Iris pigment epithelial cell (primary cell): ENCODE measurements at regions not wholly inside any gene's neighbourhood (a gene's known extent, or its start where the extent isn't known, plus 50 kb on each side); places are given as distances from the start of the nearest gene placed in this dataset.

Experiments
- DNase-seq: peaks from one replicate; pipeline ENCODE4 v3.0.0-alpha.2; 2011; ENCODE audit warnings: low read depth

GRCh38 chr2:81196933-81197628 lies 892.5 kb upstream of the LRRTM1 start:
- DNase-seq: no peak

- DNase-seq: no peak
These were observed 891.9 kb upstream of the LRRTM1 start for GRCh38 chr2:81196383-81196851.

GRCh38 chr2:81195774-81196382 lies 891.3 kb upstream of the LRRTM1 start:
- no peak for DNase-seq

GRCh38 chr2:81195017-81195773 lies 890.6 kb upstream of the LRRTM1 start:
- no peak for DNase-seq

GRCh38 chr2:81194581-81194980 lies 890.0 kb upstream of the LRRTM1 start:
- no peak for DNase-seq

- DNase-seq: no peak
These were observed 889.6 kb upstream of the LRRTM1 start for GRCh38 chr2:81194176-81194575.

- no peak for DNase-seq
These were observed 877.3 kb upstream of the LRRTM1 start for GRCh38 chr2:81181845-81182244.

GRCh38 chr2:81171447-81171846 lies 866.9 kb upstream of the LRRTM1 start:
- DNase-seq: no peak

- DNase-seq: no peak
These were observed 859.0 kb upstream of the LRRTM1 start for GRCh38 chr2:81163583-81163982.

- no peak for DNase-seq
These were observed 854.0 kb upstream of the LRRTM1 start for GRCh38 chr2:81158505-81158904.

GRCh38 chr2:81148323-81148722 lies 843.8 kb upstream of the LRRTM1 start:
- DNase-seq: no peak

GRCh38 chr2:81136296-81136695 lies 831.7 kb upstream of the LRRTM1 start:
- no peak for DNase-seq

GRCh38 chr2:81097361-81097760 lies 792.8 kb upstream of the LRRTM1 start:
- DNase-seq: no peak

- no peak for DNase-seq
These were observed 788.5 kb upstream of the LRRTM1 start for GRCh38 chr2:81093031-81093430.

GRCh38 chr2:81087646-81088045 lies 783.1 kb upstream of the LRRTM1 start:
- no peak for DNase-seq

GRCh38 chr2:81084101-81084500 lies 779.5 kb upstream of the LRRTM1 start:
- DNase-seq: no peak

- no peak for DNase-seq
These were observed 774.1 kb upstream of the LRRTM1 start for GRCh38 chr2:81078631-81079030.

- DNase-seq: no peak
These were observed 773.5 kb upstream of the LRRTM1 start for GRCh38 chr2:81078102-81078501.

GRCh38 chr2:81077396-81077795 lies 772.8 kb upstream of the LRRTM1 start:
- DNase-seq: no peak

GRCh38 chr2:81073412-81073811 lies 768.9 kb upstream of the LRRTM1 start:
- DNase-seq: no peak

GRCh38 chr2:81068144-81068543 lies 763.6 kb upstream of the LRRTM1 start:
- DNase-seq: no peak

GRCh38 chr2:81061016-81061415 lies 756.5 kb upstream of the LRRTM1 start:
- DNase-seq: no peak

- no peak for DNase-seq
These were observed 746.1 kb upstream of the LRRTM1 start for GRCh38 chr2:81050580-81051095.
